Mesothelial cell of epicardium (in vitro differentiated cells): ENCODE measurements at regions not wholly inside any gene's neighbourhood (a gene's known extent, or its start where the extent isn't known, plus 50 kb on each side); places are given as distances from the start of the nearest gene placed in this dataset.

Experiments
- DNase-seq, 2 experiments: peaks; one replicate each; pipeline ENCODE4 v3.0.0; 2021; ENCODE audit warnings: low spot score in 2 of 2; ENCODE audit not compliant: unreplicated experiment in 2 of 2
- H3K27ac Mint-ChIP-seq: 2 replicates; pipeline ENCODE4 v1.8.0; 2021; ENCODE audit warnings: mixed read lengths
- H3K27me3 Mint-ChIP-seq: 2 replicates; pipeline ENCODE4 v1.8.0; 2021; ENCODE audit warnings: low read depth, mixed read lengths
- H3K36me3 Mint-ChIP-seq: 2 replicates; pipeline ENCODE4 v1.8.0; 2021; ENCODE audit warnings: mixed read lengths
- H3K4me1 Mint-ChIP-seq: 2 replicates; pipeline ENCODE4 v1.8.0; 2021; ENCODE audit warnings: mixed read lengths
- H3K4me3 Mint-ChIP-seq: 2 replicates; pipeline ENCODE4 v1.8.0; 2021; ENCODE audit warnings: mild to moderate bottlenecking, moderate library complexity, mixed read lengths
- H3K9me3 Mint-ChIP-seq: 2 replicates; pipeline ENCODE4 v1.8.0; 2021; ENCODE audit warnings: mixed read lengths
- CTCF ChIP-seq: fragments of 200-600 bp; sonication (generic); IDR thresholded peaks from one replicate; pipeline ENCODE4 v1.5.0; 2021; ENCODE audit warnings: antibody characterized with exemption; ENCODE audit not compliant: unreplicated experiment

- no peak overlapping the region for H3K27ac Mint-ChIP-seq
- no peaks in the 10 kb centered on the region for H3K4me1 Mint-ChIP-seq
- TF ChIP-seq CTCF = no peak
- no peak for DNase-seq
- no peak overlapping the region for H3K4me3 Mint-ChIP-seq
- H3K27me3 Mint-ChIP-seq = peaks cover 1% of the 10 kb centered on the region
- peaks cover 37% of the 10 kb centered on the region for H3K9me3 Mint-ChIP-seq
- no peaks in the 10 kb centered on the region for H3K36me3 Mint-ChIP-seq
Observed at GRCh38 chrX:25226151-25226550, 210.4 kb upstream of the ARX start.

DNA sequence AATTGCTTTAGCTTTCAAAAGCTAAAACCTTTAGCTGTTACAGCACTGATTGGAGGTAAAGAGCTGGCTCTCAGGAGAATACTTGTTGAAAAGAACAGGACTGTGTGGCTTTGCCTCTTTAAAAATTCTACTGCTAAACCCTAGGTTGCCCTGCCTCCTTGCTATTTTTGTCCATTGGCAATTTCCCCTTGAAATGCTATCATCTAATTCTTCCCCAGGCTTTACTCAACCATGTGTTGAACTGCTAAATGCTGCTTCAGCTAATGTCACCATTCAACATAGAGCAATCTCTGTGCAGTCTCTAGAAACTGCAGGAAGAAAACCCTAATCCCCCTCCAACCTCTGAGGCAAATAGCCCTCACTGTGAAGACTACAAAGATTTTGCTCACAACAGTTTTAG is 203.7 kb upstream of the ARX start:
- peaks cover 16% of the 10 kb centered on the region for H3K27me3 Mint-ChIP-seq
- DNase-seq = no peak
- H3K4me1 Mint-ChIP-seq = no peaks in the 10 kb centered on the region
- no peak overlapping the region for H3K27ac Mint-ChIP-seq
- peaks cover 7% of the 10 kb centered on the region for H3K9me3 Mint-ChIP-seq
- H3K4me3 Mint-ChIP-seq = no peak overlapping the region
- H3K36me3 Mint-ChIP-seq = no peaks in the 10 kb centered on the region
- TF ChIP-seq CTCF = no peak

- Mint-ChIP-seq H3K4me1 (no peaks in the 10 kb centered on the region), H3K27ac (no peak overlapping the region), H3K36me3 (no peaks in the 10 kb centered on the region), H3K4me3 (no peak overlapping the region), H3K27me3 (peaks cover 10% of the 10 kb centered on the region), H3K9me3 (peaks cover 25% of the 10 kb centered on the region)
- no peak for TF ChIP-seq CTCF
- no peak for DNase-seq
Observed at GRCh38 chrX:25213611-25214010, 197.8 kb upstream of the ARX start.

GRCh38 chrX:25207803-25208475 is 192.2 kb upstream of the ARX start:
- Mint-ChIP-seq H3K9me3 (peaks cover 17% of the 10 kb centered on the region), H3K4me1 (no peaks in the 10 kb centered on the region), H3K27me3 (no peaks in the 10 kb centered on the region), H3K27ac (no peak overlapping the region), H3K36me3 (no peaks in the 10 kb centered on the region), H3K4me3 (no peak overlapping the region)
- DNase-seq = no peak
- no peak for TF ChIP-seq CTCF

GRCh38 chrX:25206778-25207177 is 191.0 kb upstream of the ARX start:
- no peak for DNase-seq
- Mint-ChIP-seq H3K27me3 (no peaks in the 10 kb centered on the region), H3K27ac (no peak overlapping the region), H3K4me3 (no peak overlapping the region), H3K9me3 (peaks cover 10% of the 10 kb centered on the region), H3K36me3 (no peaks in the 10 kb centered on the region), H3K4me1 (no peaks in the 10 kb centered on the region)
- no peak for TF ChIP-seq CTCF

- Mint-ChIP-seq H3K4me3 (no peak overlapping the region), H3K9me3 (peaks cover 4% of the 10 kb centered on the region), H3K27me3 (no peaks in the 10 kb centered on the region), H3K4me1 (no peaks in the 10 kb centered on the region), H3K36me3 (no peaks in the 10 kb centered on the region), H3K27ac (no peak overlapping the region)
- no peak for TF ChIP-seq CTCF
- DNase-seq = no peak
Observed at GRCh38 chrX:25204182-25204581, 188.4 kb upstream of the ARX start.
